Naive thymus-derived CD4-positive, alpha-beta T cell (primary cell): ENCODE measurements at regions not wholly inside any gene's neighbourhood (a gene's known extent, or its start where the extent isn't known, plus 50 kb on each side); places are given as distances from the start of the nearest gene placed in this dataset.

Experiments used
- ATAC-seq: fragments of 150-1000 bp; cut with Tn5 transposase; 2 replicates; pipeline ENCODE4 v1.10.0; 2021; ENCODE audit warnings: mild to moderate bottlenecking, moderate library complexity
- CTCF ChIA-PET: fragments of 350-600 bp; sonication (Branson Sonifier 250); formaldehyde crosslinking; loops from one replicate; lab custom pipeline; 2021; ENCODE audit warnings: antibody characterized with exemption; lab: Charles Lee
- POLR2A ChIA-PET: fragments of 350-600 bp; sonication (Branson Sonifier 250); formaldehyde crosslinking; loops from one replicate; lab custom pipeline; 2021; ENCODE audit warnings: antibody characterized with exemption, inconsistent platforms; lab: Charles Lee
- DNase-seq, 9 donors: peaks; one replicate each; pipeline versions ENCODE4 v3.0.0 to v3.0.0-alpha.2; 2020 to 2022; ENCODE audit warnings: mixed read lengths in 1 of 9
- H3K27ac ChIP-seq: one replicate; pipeline ENCODE4 v1.7.0; 2013; ENCODE audit warnings: mild to moderate bottlenecking, low read depth, low read length, moderate library complexity
- H3K27me3 ChIP-seq, 2 donors: one replicate each; pipeline ENCODE4 v1.7.0; 2013; ENCODE audit warnings: low read length in 2 of 2, mild to moderate bottlenecking in 2 of 2, moderate library complexity in 2 of 2; ENCODE audit not compliant: control insufficient read depth in 2 of 2, insufficient read depth in 2 of 2
- H3K36me3 ChIP-seq, 3 experiments: 1 replicate in 2 of 3; 2 replicates in 1 of 3; pipeline ENCODE4 v1.7.0; 2013; ENCODE audit warnings: low read length in 3 of 3, mild to moderate bottlenecking in 3 of 3, moderate library complexity in 1 of 3; ENCODE audit not compliant: insufficient read depth in 3 of 3, control insufficient read depth in 2 of 3
- H3K4me1 ChIP-seq, 2 donors: one replicate each; pipeline ENCODE4 v1.7.0; 2013; ENCODE audit warnings: low read length in 2 of 2, mild to moderate bottlenecking in 2 of 2, moderate library complexity in 1 of 2; ENCODE audit not compliant: control insufficient read depth in 2 of 2, insufficient read depth in 2 of 2
- H3K4me3 ChIP-seq: 2 replicates; pipeline ENCODE4 v1.7.0; 2013; ENCODE audit warnings: mild to moderate bottlenecking, low read length
- H3K9me3 ChIP-seq, 3 experiments: 1 replicate in 2 of 3; 2 replicates in 1 of 3; pipeline ENCODE4 v1.7.0; 2013; ENCODE audit warnings: low read length in 3 of 3; ENCODE audit not compliant: control insufficient read depth in 2 of 3
- H3K27ac Mint-ChIP-seq, 9 donors: one replicate each; pipeline ENCODE4 v1.8.0; 2020 to 2022; ENCODE audit warnings: mixed read lengths in 9 of 9, mild to moderate bottlenecking in 8 of 9, moderate library complexity in 5 of 9, inconsistent platforms in 2 of 9
- H3K27me3 Mint-ChIP-seq, 5 donors: one replicate each; pipeline ENCODE4 v1.8.0; 2021 to 2022; ENCODE audit warnings: mixed read lengths in 5 of 5, mild to moderate bottlenecking in 1 of 5
- H3K36me3 Mint-ChIP-seq, 5 donors: one replicate each; pipeline ENCODE4 v1.8.0; 2020 to 2022; ENCODE audit warnings: mixed read lengths in 5 of 5, mild to moderate bottlenecking in 3 of 5, inconsistent platforms in 1 of 5
- H3K4me1 Mint-ChIP-seq, 7 donors: one replicate each; pipeline ENCODE4 v1.8.0; 2020 to 2022; ENCODE audit warnings: mixed read lengths in 7 of 7, mild to moderate bottlenecking in 3 of 7, inconsistent platforms in 1 of 7
- H3K4me3 Mint-ChIP-seq, 10 donors: one replicate each; pipeline ENCODE4 v1.8.0; 2020 to 2022; ENCODE audit warnings: mild to moderate bottlenecking in 10 of 10, mixed read lengths in 10 of 10, moderate library complexity in 6 of 10, inconsistent platforms in 2 of 10
- H3K9me3 Mint-ChIP-seq, 11 donors: one replicate each; pipeline ENCODE4 v1.8.0; 2020 to 2022; ENCODE audit warnings: mixed read lengths in 11 of 11, mild to moderate bottlenecking in 4 of 11, inconsistent platforms in 1 of 11, moderate library complexity in 1 of 11
- intact Hi-C, 2 donors: fragments of 100-400 bp; cut with micrococcal nuclease; formaldehyde crosslinking; loops; one replicate each; pipeline ENCODE4 v1.15.1; 2023

GRCh38 chr3:146335386-146335785 is 84.5 kb upstream of the PLSCR4 start:
- Histone ChIP-seq H3K27me3 (no peaks in the 10 kb centered on the region), H3K27ac (no peak overlapping the region), H3K36me3 (no peaks in the 10 kb centered on the region), H3K4me1 (no peaks in the 10 kb centered on the region), H3K4me3 (no peak overlapping the region), H3K9me3 (no peaks in the 10 kb centered on the region)
- Mint-ChIP-seq H3K36me3 (no peaks in the 10 kb centered on the region), H3K27me3 (peaks cover 0 to 9% (median 0%) of the 10 kb centered on the region in 5 donors), H3K4me3 (no peak overlapping the region), H3K4me1 (no peaks in the 10 kb centered on the region), H3K9me3 (no peaks in the 10 kb centered on the region), H3K27ac (no peak overlapping the region)
- intact Hi-C loops = no loop called here
- ChIA-PET CTCF (no interaction called here), POLR2A (no interaction called here)
- ATAC-seq (no peak), DNase-seq (no peak)

GRCh38 chr3:146334151-146334550 is 83.2 kb upstream of the PLSCR4 start:
- intact Hi-C loops = no loop called here
- ChIA-PET CTCF (no interaction called here), POLR2A (no interaction called here)
- Histone ChIP-seq H3K4me3 (no peak overlapping the region), H3K27ac (no peak overlapping the region), H3K9me3 (no peaks in the 10 kb centered on the region), H3K36me3 (no peaks in the 10 kb centered on the region), H3K27me3 (no peaks in the 10 kb centered on the region), H3K4me1 (no peaks in the 10 kb centered on the region)
- Mint-ChIP-seq H3K4me3 (no peak overlapping the region), H3K36me3 (no peaks in the 10 kb centered on the region), H3K27ac (no peak overlapping the region), H3K4me1 (no peaks in the 10 kb centered on the region), H3K27me3 (peaks cover 0 to 9% (median 0%) of the 10 kb centered on the region in 5 donors), H3K9me3 (no peaks in the 10 kb centered on the region)
- DNase-seq (no peak), ATAC-seq (no peak)

GRCh38 chr3:146331967-146332366 is 81.1 kb upstream of the PLSCR4 start:
- ATAC-seq (no peak), DNase-seq (no peak)
- Histone ChIP-seq H3K36me3 (no peaks in the 10 kb centered on the region), H3K9me3 (no peaks in the 10 kb centered on the region), H3K4me1 (no peaks in the 10 kb centered on the region), H3K4me3 (no peak overlapping the region), H3K27ac (no peak overlapping the region), H3K27me3 (no peaks in the 10 kb centered on the region)
- Mint-ChIP-seq H3K9me3 (no peaks in the 10 kb centered on the region), H3K36me3 (no peaks in the 10 kb centered on the region), H3K4me1 (no peaks in the 10 kb centered on the region), H3K27ac (no peak overlapping the region), H3K4me3 (no peak overlapping the region), H3K27me3 (peaks cover 0 to 9% (median 0%) of the 10 kb centered on the region in 5 donors)
- ChIA-PET POLR2A (no interaction called here), CTCF (no interaction called here)
- intact Hi-C loops = no loop called here

DNA sequence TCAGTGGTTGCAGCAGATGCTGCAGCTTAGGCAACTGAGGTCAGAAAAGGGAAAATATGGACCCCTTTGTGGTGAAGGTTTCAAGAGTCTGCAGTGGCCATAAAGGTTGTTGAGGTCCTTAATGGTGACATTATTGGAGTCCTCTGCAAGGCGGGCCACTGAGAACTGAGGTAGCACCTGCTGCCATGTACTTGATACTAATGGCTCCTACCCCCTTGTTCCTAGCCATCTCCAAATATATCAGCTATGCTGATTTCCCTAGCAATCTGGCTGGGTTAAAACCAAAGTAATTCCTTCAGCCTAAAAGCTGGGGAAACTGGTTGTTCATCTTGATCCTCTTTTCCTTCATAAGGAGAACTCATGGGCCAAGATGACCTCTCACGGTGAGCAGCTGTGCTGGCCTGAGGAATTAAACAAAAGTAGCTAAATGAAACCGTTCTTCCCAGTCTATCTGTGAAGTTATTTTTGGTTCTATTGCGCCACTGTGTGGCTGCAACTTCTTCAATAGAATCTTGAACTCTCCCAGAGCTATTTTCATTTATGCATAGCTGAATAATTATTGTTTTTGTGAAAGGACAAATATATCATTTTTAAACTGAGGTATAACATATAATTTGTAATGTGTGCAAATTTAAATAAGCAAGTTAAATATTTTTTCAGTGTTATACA is 76.1 kb upstream of the PLSCR4 start:
- Mint-ChIP-seq H3K9me3 (peaks cover 0 to 3% (median 0%) of the 10 kb centered on the region in 11 donors), H3K4me3 (no peak overlapping the region), H3K36me3 (no peaks in the 10 kb centered on the region), H3K4me1 (no peaks in the 10 kb centered on the region), H3K27me3 (peaks cover 0 to 8% (median 0%) of the 10 kb centered on the region in 5 donors), H3K27ac (no peak overlapping the region)
- Histone ChIP-seq H3K36me3 (no peaks in the 10 kb centered on the region), H3K27me3 (no peaks in the 10 kb centered on the region), H3K4me1 (no peaks in the 10 kb centered on the region), H3K4me3 (no peak overlapping the region), H3K27ac (no peak overlapping the region), H3K9me3 (no peaks in the 10 kb centered on the region)
- CTCF ChIA-PET = interaction anchor here (0.9 kb wide), 1 partner anchor 713 kb away, joined by 3 read pairs; no protein-coding TSS in a partner anchor
- POLR2A ChIA-PET = no interaction called here
- intact Hi-C loops = loop anchor here in 1 of 2 donors (1.0 to 2.0 kb wide), 2 partner anchors 108 to 138 kb away; no protein-coding TSS in a partner anchor
- no peak for ATAC-seq
- no peak for DNase-seq

GRCh38 chr3:146325170-146325569 is 74.3 kb upstream of the PLSCR4 start:
- intact Hi-C loops = no loop called here
- Histone ChIP-seq H3K4me1 (no peaks in the 10 kb centered on the region), H3K36me3 (no peaks in the 10 kb centered on the region), H3K9me3 (no peaks in the 10 kb centered on the region), H3K27ac (no peak overlapping the region), H3K4me3 (no peak overlapping the region), H3K27me3 (no peaks in the 10 kb centered on the region)
- CTCF ChIA-PET = no interaction called here
- Mint-ChIP-seq H3K27me3 (peaks cover 0 to 6% (median 2%) of the 10 kb centered on the region in 5 donors), H3K4me1 (no peaks in the 10 kb centered on the region), H3K4me3 (no peak overlapping the region), H3K27ac (no peak overlapping the region), H3K36me3 (no peaks in the 10 kb centered on the region), H3K9me3 (peaks cover 0 to 5% (median 0%) of the 10 kb centered on the region in 11 donors)
- POLR2A ChIA-PET = no interaction called here
- ATAC-seq (no peak), DNase-seq (no peak)

DNA sequence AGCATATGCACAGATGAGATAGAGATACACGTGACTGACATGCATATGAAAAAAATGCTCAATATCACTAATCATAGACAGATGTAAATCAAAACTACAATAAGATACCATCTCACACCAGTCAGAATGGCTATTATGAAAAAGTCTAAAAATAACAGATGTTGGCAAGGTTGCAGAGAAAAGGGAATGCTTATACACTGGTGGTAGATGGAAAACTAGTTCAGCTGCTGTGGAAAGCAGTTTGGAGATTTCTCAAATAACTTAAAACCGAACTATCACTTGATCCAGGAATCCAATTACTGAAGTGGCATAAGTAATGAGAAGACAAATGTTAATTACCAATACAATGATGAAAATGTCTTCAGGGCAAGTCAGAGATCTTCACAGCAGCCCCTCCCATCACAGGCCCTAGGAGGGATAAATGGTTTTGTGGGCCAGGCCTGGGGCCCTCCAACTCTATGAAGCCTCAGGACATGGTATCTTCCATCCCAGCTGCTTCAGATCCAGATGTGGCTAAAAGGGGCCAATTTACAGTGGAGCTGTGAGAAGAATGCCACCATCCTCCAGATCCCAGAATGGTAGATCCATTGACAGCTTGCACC is 71.4 kb upstream of the PLSCR4 start:
- intact Hi-C loops = no loop called here
- no peak for ATAC-seq
- H3K9me3 ChIP-seq = no peaks in the 10 kb centered on the region
- Mint-ChIP-seq H3K4me1 (no peaks in the 10 kb centered on the region), H3K4me3 (no peak overlapping the region), H3K36me3 (no peaks in the 10 kb centered on the region), H3K27ac (no peak overlapping the region), H3K9me3 (peaks cover 0 to 5% (median under 1%) of the 10 kb centered on the region in 11 donors), H3K27me3 (peaks cover 0 to 9% (median 5%) of the 10 kb centered on the region in 5 donors)
- H3K4me3 ChIP-seq = no peak overlapping the region
- H3K27me3 ChIP-seq = no peaks in the 10 kb centered on the region
- no peaks in the 10 kb centered on the region for H3K4me1 ChIP-seq
- ChIA-PET CTCF (no interaction called here), POLR2A (no interaction called here)
- no peaks in the 10 kb centered on the region for H3K36me3 ChIP-seq
- no peak for DNase-seq
- no peak overlapping the region for H3K27ac ChIP-seq

DNA sequence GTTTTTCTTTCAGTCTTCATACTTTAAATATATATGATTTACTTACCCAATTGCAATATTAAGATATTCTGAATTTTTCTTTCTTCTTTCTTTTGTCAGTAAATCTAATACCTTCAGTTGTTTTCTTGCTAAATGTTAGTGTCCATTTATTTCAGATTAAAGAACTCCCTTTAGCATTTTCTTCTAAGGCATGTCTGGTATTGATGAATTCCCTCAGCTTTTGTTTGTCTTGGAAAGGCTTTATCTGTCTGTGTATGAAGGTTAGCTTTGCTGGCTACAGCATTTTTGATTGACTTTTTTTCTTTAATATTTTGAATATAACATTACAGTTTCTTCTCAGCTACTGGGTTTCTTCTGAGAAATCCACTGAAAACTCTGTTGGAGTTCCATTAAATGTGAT is 64.0 kb upstream of the PLSCR4 start:
- ATAC-seq (no peak), DNase-seq (no peak)
- no peaks in the 10 kb centered on the region for H3K4me1 ChIP-seq
- H3K9me3 ChIP-seq = no peaks in the 10 kb centered on the region
- H3K27me3 Mint-ChIP-seq = peaks cover 0 to 19% (median 12%) of the 10 kb centered on the region in 5 donors
- no peak overlapping the region for H3K27ac Mint-ChIP-seq
- intact Hi-C loops = no loop called here
- ChIA-PET POLR2A (no interaction called here), CTCF (no interaction called here)
- H3K27me3 ChIP-seq = no peaks in the 10 kb centered on the region
- no peaks in the 10 kb centered on the region for H3K36me3 ChIP-seq
- no peak overlapping the region for H3K27ac ChIP-seq
- peaks cover 0 to 4% (median 0%) of the 10 kb centered on the region in 5 donors for H3K36me3 Mint-ChIP-seq
- H3K4me3 ChIP-seq = no peak overlapping the region
- H3K9me3 Mint-ChIP-seq = peaks cover 0 to 19% (median 3%) of the 10 kb centered on the region in 11 donors
- no peaks in the 10 kb centered on the region for H3K4me1 Mint-ChIP-seq
- H3K4me3 Mint-ChIP-seq = no peak overlapping the region
